IMR-90 (cell line): ENCODE measurements at regions not wholly inside any gene's neighbourhood (a gene's known extent, or its start where the extent isn't known, plus 50 kb on each side); places are given as distances from the start of the nearest gene placed in this dataset.

Source experiments
- ATAC-seq: fragments of 200-7000 bp; cut with Tn5 transposase; 2 replicates; pipeline ENCODE4 v1.9.1; 2020; ENCODE audit warnings: low read depth, mild to moderate bottlenecking, moderate library complexity
- BruUV-seq: library from RNA; stranded (reverse); fragments of 400-500 nt; replicated peaks from 2 replicates; lab custom pipeline; 2021; lab: Mats Ljungman, UMichigan
- CTCF ChIA-PET: fragments of 300-600 bp; formaldehyde crosslinking; extraction: SDS; loops from one replicate; lab custom pipeline; 2021; ENCODE audit warnings: antibody characterized with exemption; lab: Yijun Ruan, JAX
- POLR2A ChIA-PET: fragments of 300-600 bp; sonication (Branson Sonifier 250); formaldehyde crosslinking; loops from one replicate; lab custom pipeline; 2022; ENCODE audit warnings: antibody characterized with exemption; ENCODE audit not compliant: unreplicated experiment; lab: Charles Lee
- DNase-seq: peaks from one replicate; pipeline ENCODE4 v3.0.0; 2013
- H2AFZ ChIP-seq: replicated peaks from 2 replicates; pipeline ENCODE3; 2013; ENCODE audit warnings: low read length, mild to moderate bottlenecking; ENCODE audit not compliant: poor library complexity
- H2AK5ac ChIP-seq: 2 replicates; pipeline ENCODE4 v1.6.1; 2013; ENCODE audit warnings: low read depth, low read length, inconsistent platforms
- H2AK9ac ChIP-seq: replicated peaks from 2 replicates; pipeline ENCODE3; 2013; ENCODE audit warnings: mild to moderate bottlenecking, low read depth, low read length, moderate library complexity; ENCODE audit not compliant: poor library complexity
- H2BK120ac ChIP-seq: 2 replicates; pipeline ENCODE4 v1.6.1; 2013; ENCODE audit warnings: low read depth, low read length, inconsistent platforms
- H2BK15ac ChIP-seq: 3 replicates; pipeline ENCODE4 v1.6.1; 2013; ENCODE audit warnings: low read depth, low read length, inconsistent platforms
- H2BK20ac ChIP-seq: 2 replicates; pipeline ENCODE4 v1.6.1; 2013; ENCODE audit warnings: low read depth, mild to moderate bottlenecking, inconsistent platforms, low read length, moderate library complexity
- H2BK5ac ChIP-seq: 2 replicates; pipeline ENCODE4 v1.6.1; 2013; ENCODE audit warnings: mild to moderate bottlenecking, low read depth, low read length, inconsistent platforms; ENCODE audit not compliant: poor library complexity, severe bottlenecking
- H3K14ac ChIP-seq: replicated peaks from 2 replicates; pipeline ENCODE4 v1.6.1; 2013; ENCODE audit warnings: low read depth, low read length, inconsistent platforms
- H3K18ac ChIP-seq: 2 replicates; pipeline ENCODE4 v1.6.1; 2013; ENCODE audit warnings: low read depth, low read length, control low read depth
- H3K23ac ChIP-seq: 2 replicates; pipeline ENCODE4 v1.6.1; 2013; ENCODE audit warnings: low read depth, low read length, inconsistent platforms
- H3K27ac ChIP-seq: 2 replicates; pipeline ENCODE4 v1.5.1; 2013; ENCODE audit warnings: mild to moderate bottlenecking, control low read depth, low read length; ENCODE audit not compliant: insufficient read depth
- H3K27me3 ChIP-seq: 2 replicates; pipeline ENCODE4 v1.6.1; 2013; ENCODE audit warnings: low read length; ENCODE audit not compliant: control insufficient read depth, insufficient read depth
- H3K36me3 ChIP-seq: 2 replicates; pipeline ENCODE4 v1.6.1; 2013; ENCODE audit warnings: low read length, mixed read lengths; ENCODE audit not compliant: control insufficient read depth, insufficient read depth
- H3K4ac ChIP-seq: 2 replicates; pipeline ENCODE4 v1.6.1; 2013; ENCODE audit warnings: low read depth, low read length, inconsistent platforms
- H3K4me1 ChIP-seq: 2 replicates; pipeline ENCODE4 v1.6.1; 2013; ENCODE audit warnings: low read length, mixed read lengths; ENCODE audit not compliant: control insufficient read depth, insufficient read depth
- H3K4me2 ChIP-seq: 2 replicates; pipeline ENCODE4 v1.6.1; 2013; ENCODE audit warnings: low read depth, mild to moderate bottlenecking, control low read depth, low read length, moderate library complexity
- H3K4me3 ChIP-seq: 2 replicates; pipeline ENCODE4 v1.5.1; 2013; ENCODE audit warnings: low read depth, mild to moderate bottlenecking, control low read depth, low read length, moderate library complexity; ENCODE audit not compliant: insufficient read depth
- H3K56ac ChIP-seq: 2 replicates; pipeline ENCODE4 v1.6.1; 2013; ENCODE audit warnings: low read length, inconsistent platforms; ENCODE audit not compliant: insufficient read depth; ENCODE audit errors: extremely low read depth
- H3K79me1 ChIP-seq, 2 experiments: 2 replicates each; pipeline ENCODE4 v1.6.1; 2013; ENCODE audit warnings: low read length in 2 of 2, inconsistent platforms in 1 of 2, low read depth in 1 of 2
- H3K9ac ChIP-seq: 2 replicates; pipeline ENCODE4 v1.6.1; 2013; ENCODE audit warnings: low read depth, low read length, control low read depth
- H3K9me1 ChIP-seq: 2 replicates; pipeline ENCODE4 v1.6.1; 2013; ENCODE audit warnings: low read length, inconsistent platforms; ENCODE audit not compliant: insufficient read depth
- H3K9me3 ChIP-seq: 2 replicates; pipeline ENCODE4 v1.6.1; 2013; ENCODE audit warnings: low read length; ENCODE audit not compliant: control insufficient read depth, insufficient read depth
- H4K20me1 ChIP-seq: 2 replicates; pipeline ENCODE4 v1.6.1; 2013; ENCODE audit warnings: low read length, inconsistent platforms; ENCODE audit not compliant: insufficient read depth
- H4K5ac ChIP-seq: 2 replicates; pipeline ENCODE4 v1.6.1; 2013; ENCODE audit warnings: mild to moderate bottlenecking, low read depth, low read length, control low read depth
- H4K8ac ChIP-seq, 2 experiments: 2 replicates each; pipeline ENCODE4 v1.6.1; 2013; ENCODE audit warnings: low read depth in 2 of 2, low read length in 2 of 2, control low read depth in 1 of 2, inconsistent platforms in 1 of 2
- H4K91ac ChIP-seq: 2 replicates; pipeline ENCODE4 v1.6.1; 2013; ENCODE audit warnings: low read depth, low read length, inconsistent platforms; ENCODE audit not compliant: insufficient read depth
- BHLHE40 ChIP-seq: fragments of 150-350 bp; IDR thresholded peaks from 2 replicates; pipeline ENCODE4 v1.6.1; 2016; ENCODE audit warnings: mild to moderate bottlenecking, low read depth, low read length
- CEBPB ChIP-seq: IDR thresholded peaks from 2 replicates; pipeline ENCODE4 v1.6.1; 2012; ENCODE audit warnings: low read depth, low read length, improper control_type of control experiment
- CHD1 ChIP-seq: IDR thresholded peaks from 2 replicates; pipeline ENCODE4 v1.6.1; 2012; ENCODE audit warnings: low read depth, low read length, improper control_type of control experiment
- MXI1 ChIP-seq: IDR thresholded peaks from 2 replicates; pipeline ENCODE4 v1.6.1; 2012; ENCODE audit warnings: low read depth, mild to moderate bottlenecking, low read length, moderate library complexity, borderline replicate concordance
- POLR2A ChIP-seq: IDR thresholded peaks from 2 replicates; pipeline ENCODE4 v1.6.1; 2012; ENCODE audit warnings: mild to moderate bottlenecking, low read depth, low read length
- RAD21 ChIP-seq: IDR thresholded peaks from 2 replicates; pipeline ENCODE4 v1.6.1; 2012; ENCODE audit warnings: low read length, improper control_type of control experiment
- RCOR1 ChIP-seq: IDR thresholded peaks from 2 replicates; pipeline ENCODE4 v1.6.1; 2012; ENCODE audit warnings: mild to moderate bottlenecking, low read length, improper control_type of control experiment; ENCODE audit not compliant: insufficient replicate concordance
- WGBS, 2 experiments: methylation state at CpG; one replicate each; pipeline versions ENCODE4 v1.1.5 to v1.1.7; 2013; ENCODE audit warnings: missing lambda C conversion rate in 2 of 2; ENCODE audit not compliant: insufficient read length in 1 of 2; ENCODE audit errors: extremely low coverage in 2 of 2; 5-methylcytosine and 5-hydroxymethylcytosine counted together
- dilution Hi-C: fragments of 300-500 bp; cut with HindIII; formaldehyde crosslinking; loops from one replicate; pipeline ENCODE4 v1.14.3; 2018; ENCODE audit warnings: low sequenced_read_pairs; ENCODE audit not compliant: unreplicated experiment
- in situ Hi-C: fragments of 300-500 bp; cut with MboI; formaldehyde crosslinking; loops from 3 replicates; pipeline ENCODE4 v1.14.3; 2019; ENCODE audit warnings: low sequenced_read_pairs, inconsistent platforms, mixed read lengths
- intact Hi-C: fragments of 100-400 bp; cut with micrococcal nuclease; formaldehyde crosslinking; loops from 2 replicates; pipeline ENCODE4 v1.10.0; 2022
- TF ChIP-seq, protein P1 (sequence below): fragments of 150-350 bp; IDR thresholded peaks from 2 replicates; pipeline ENCODE4 v1.6.1; 2016; ENCODE audit warnings: low read depth, mild to moderate bottlenecking, low read length, moderate library complexity, borderline replicate concordance

DNA sequence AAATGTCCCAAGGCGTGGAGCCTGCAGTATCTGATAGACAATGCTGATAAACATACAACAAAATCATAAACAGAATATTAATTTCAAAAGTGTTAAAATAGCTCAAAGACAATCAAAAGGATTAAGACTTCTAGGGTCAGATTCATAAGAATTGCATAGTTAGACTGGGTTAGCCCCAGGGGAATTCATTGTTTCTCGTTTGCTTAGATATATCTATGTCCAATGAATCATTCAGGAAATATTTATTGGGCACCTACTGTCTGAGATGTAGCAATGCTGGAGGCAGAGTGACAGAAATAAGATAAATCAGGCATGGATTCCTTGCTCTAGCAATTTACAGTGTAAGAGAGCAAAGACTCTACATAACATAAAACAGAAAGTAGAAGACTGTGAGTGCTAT lies 124.4 kb upstream of the PRL start:
- Histone ChIP-seq H3K14ac (no peak overlapping the region), H2AK9ac (no peak overlapping the region), H3K23ac (no peak overlapping the region), H2AK5ac (no peak overlapping the region), H2BK20ac (no peak overlapping the region), H3K4me2 (no peak overlapping the region), H3K56ac (no peak overlapping the region), H4K91ac (no peak overlapping the region), H3K9me1 (no peaks in the 10 kb centered on the region), H2BK5ac (no peak overlapping the region), H3K4me1 (no peaks in the 10 kb centered on the region), H3K9me3 (peaks cover 7% of the 10 kb centered on the region), H2BK15ac (no peak overlapping the region), H3K27ac (no peak overlapping the region), H4K8ac (no peak overlapping the region), H3K36me3 (no peaks in the 10 kb centered on the region), H3K9ac (no peak overlapping the region), H2AFZ (no peak overlapping the region), H3K4ac (no peak overlapping the region), H3K27me3 (no peaks in the 10 kb centered on the region), H4K20me1 (no peaks in the 10 kb centered on the region), H4K5ac (no peak overlapping the region), H3K4me3 (no peak overlapping the region), H3K18ac (no peak overlapping the region), H3K79me1 (no peaks in the 10 kb centered on the region), H2BK120ac (no peak overlapping the region)
- intact Hi-C loops: loop anchor here (10.0 kb wide), 1 partner anchor 404 kb away; no protein-coding TSS in a partner anchor
- no CpG with 5 or more reads among the region's 2 CpGs for WGBS, 2 experiments
- no peak for TF ChIP-seq RCOR1
- no peak for TF ChIP-seq CHD1
- TF ChIP-seq MXI1: no peak
- no peak for TF ChIP-seq RAD21
- TF ChIP-seq, protein P1, sequence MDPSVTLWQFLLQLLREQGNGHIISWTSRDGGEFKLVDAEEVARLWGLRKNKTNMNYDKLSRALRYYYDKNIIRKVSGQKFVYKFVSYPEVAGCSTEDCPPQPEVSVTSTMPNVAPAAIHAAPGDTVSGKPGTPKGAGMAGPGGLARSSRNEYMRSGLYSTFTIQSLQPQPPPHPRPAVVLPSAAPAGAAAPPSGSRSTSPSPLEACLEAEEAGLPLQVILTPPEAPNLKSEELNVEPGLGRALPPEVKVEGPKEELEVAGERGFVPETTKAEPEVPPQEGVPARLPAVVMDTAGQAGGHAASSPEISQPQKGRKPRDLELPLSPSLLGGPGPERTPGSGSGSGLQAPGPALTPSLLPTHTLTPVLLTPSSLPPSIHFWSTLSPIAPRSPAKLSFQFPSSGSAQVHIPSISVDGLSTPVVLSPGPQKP: no peak
- TF ChIP-seq POLR2A: no peak
- no peak for TF ChIP-seq CEBPB
- no peak for TF ChIP-seq BHLHE40
- in situ Hi-C loops: no loop called here
- ChIA-PET POLR2A (no interaction called here), CTCF (no interaction called here)
- BruUV-seq: no TSS peak
- dilution Hi-C loops: no loop called here
- no peak for ATAC-seq
- no peak for DNase-seq
